ENCODE measurements at regions not wholly inside any gene's neighbourhood (a gene's known extent, or its start where the extent isn't known, plus 50 kb on each side); places are given as distances from the start of the nearest gene placed in this dataset.
"Not testable (repeated sequence)": the region's sequence is repeated elsewhere in the genome, so short reads cannot be mapped to it uniquely, and the experiment has no call there.

DNA sequence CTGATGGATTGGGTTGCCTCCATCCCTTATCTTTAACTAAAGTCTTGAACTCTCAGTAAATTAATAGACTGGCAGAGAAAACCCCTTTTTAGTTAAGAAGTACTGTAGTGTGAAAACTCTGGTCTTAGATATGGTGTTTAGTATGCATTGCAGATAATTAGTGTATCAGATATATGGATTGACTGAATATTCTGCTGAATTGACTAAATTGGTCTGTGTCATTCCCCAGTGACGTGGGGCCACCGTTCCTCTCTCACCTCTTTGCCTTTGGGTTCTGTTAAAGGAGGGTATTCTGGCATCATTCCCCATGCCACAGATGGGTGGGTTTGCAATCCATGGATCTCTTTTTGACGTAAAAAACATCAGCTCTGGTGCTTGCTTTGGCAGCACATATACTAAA, 67.1 kb upstream of the XPO1 start:
- ChIA-PET POLR2A (no interaction called here), CTCF (no interaction called here)
- no peaks in the 10 kb centered on the region for H3K27me3 Mint-ChIP-seq
- Histone ChIP-seq H3K36me3 (ENCODE audit: insufficient read depth, low read length) (no peaks in the 10 kb centered on the region), H3K4me3 (ENCODE audit: low read length) (no peak overlapping the region), H3K27ac (ENCODE audit: low read depth in 1 of 2, low read length in 2 of 2) (no peak overlapping the region), H3K9me3 (ENCODE audit: control insufficient read depth in 1 of 2, insufficient read depth in 1 of 2, low read length in 2 of 2) (no peaks in the 10 kb centered on the region), H3K4me1 (ENCODE audit: insufficient read depth, low read length) (no peaks in the 10 kb centered on the region), H3K27me3 (ENCODE audit: control insufficient read depth in 1 of 2, insufficient read depth in 2 of 2, low read length in 2 of 2) (no peaks in the 10 kb centered on the region)
- no peaks in the 10 kb centered on the region for H3K9me3 Mint-ChIP-seq
- no peaks in the 10 kb centered on the region for H3K36me3 Mint-ChIP-seq (ENCODE audit: low read depth)
- DNase-seq (no peak), ATAC-seq (ENCODE audit: poor library complexity) (no peak)
- H3K4me3 Mint-ChIP-seq = no peak overlapping the region
- TF ChIP-seq, protein P1, sequence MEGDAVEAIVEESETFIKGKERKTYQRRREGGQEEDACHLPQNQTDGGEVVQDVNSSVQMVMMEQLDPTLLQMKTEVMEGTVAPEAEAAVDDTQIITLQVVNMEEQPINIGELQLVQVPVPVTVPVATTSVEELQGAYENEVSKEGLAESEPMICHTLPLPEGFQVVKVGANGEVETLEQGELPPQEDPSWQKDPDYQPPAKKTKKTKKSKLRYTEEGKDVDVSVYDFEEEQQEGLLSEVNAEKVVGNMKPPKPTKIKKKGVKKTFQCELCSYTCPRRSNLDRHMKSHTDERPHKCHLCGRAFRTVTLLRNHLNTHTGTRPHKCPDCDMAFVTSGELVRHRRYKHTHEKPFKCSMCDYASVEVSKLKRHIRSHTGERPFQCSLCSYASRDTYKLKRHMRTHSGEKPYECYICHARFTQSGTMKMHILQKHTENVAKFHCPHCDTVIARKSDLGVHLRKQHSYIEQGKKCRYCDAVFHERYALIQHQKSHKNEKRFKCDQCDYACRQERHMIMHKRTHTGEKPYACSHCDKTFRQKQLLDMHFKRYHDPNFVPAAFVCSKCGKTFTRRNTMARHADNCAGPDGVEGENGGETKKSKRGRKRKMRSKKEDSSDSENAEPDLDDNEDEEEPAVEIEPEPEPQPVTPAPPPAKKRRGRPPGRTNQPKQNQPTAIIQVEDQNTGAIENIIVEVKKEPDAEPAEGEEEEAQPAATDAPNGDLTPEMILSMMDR (IDR thresholded peaks at IDR 0.05) = no peak
- intact Hi-C loops (cut with DNase I, micrococcal nuclease) = no loop called here
- no peaks in the 10 kb centered on the region for H3K4me1 Mint-ChIP-seq (ENCODE audit: low read depth)
- H3K27ac Mint-ChIP-seq = no peak overlapping the region

DNA sequence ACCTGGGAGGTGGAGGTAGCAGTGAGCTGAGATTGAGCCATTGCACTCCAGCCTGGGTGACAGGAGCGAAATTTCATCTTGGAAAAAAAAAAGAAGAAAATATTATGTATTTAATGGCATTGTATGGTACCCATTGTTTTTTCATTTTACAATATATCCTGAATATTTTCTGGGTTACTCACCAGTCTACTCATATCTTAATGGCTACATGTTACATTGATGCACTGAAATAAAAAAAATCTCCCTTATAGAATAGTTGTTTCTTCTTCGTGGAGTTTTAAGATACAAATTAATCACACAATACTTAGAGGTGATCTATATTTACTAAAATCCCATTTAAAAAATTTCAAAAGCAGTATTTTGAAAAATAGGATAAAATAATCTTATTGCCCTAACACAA, 66.3 kb upstream of the XPO1 start:
- TF ChIP-seq, protein P1 (IDR thresholded peaks at IDR 0.05) = no peak
- Mint-ChIP-seq H3K27me3 (no peaks in the 10 kb centered on the region), H3K4me1 (ENCODE audit: low read depth) (no peaks in the 10 kb centered on the region), H3K4me3 (no peak overlapping the region), H3K36me3 (ENCODE audit: low read depth) (no peaks in the 10 kb centered on the region), H3K27ac (no peak overlapping the region), H3K9me3 (no peaks in the 10 kb centered on the region)
- intact Hi-C loops (cut with DNase I, micrococcal nuclease) = no loop called here
- DNase-seq (no peak), ATAC-seq (ENCODE audit: poor library complexity) (no peak)
- Histone ChIP-seq H3K4me1 (ENCODE audit: insufficient read depth, low read length) (no peaks in the 10 kb centered on the region), H3K4me3 (ENCODE audit: low read length) (no peak overlapping the region), H3K9me3 (ENCODE audit: control insufficient read depth in 1 of 2, insufficient read depth in 1 of 2, low read length in 2 of 2) (no peaks in the 10 kb centered on the region), H3K27me3 (ENCODE audit: control insufficient read depth in 1 of 2, insufficient read depth in 2 of 2, low read length in 2 of 2) (no peaks in the 10 kb centered on the region), H3K36me3 (ENCODE audit: insufficient read depth, low read length) (no peaks in the 10 kb centered on the region), H3K27ac (ENCODE audit: low read depth in 1 of 2, low read length in 2 of 2) (no peak overlapping the region)
- CTCF ChIA-PET = no interaction called here
- POLR2A ChIA-PET = no interaction called here

DNA sequence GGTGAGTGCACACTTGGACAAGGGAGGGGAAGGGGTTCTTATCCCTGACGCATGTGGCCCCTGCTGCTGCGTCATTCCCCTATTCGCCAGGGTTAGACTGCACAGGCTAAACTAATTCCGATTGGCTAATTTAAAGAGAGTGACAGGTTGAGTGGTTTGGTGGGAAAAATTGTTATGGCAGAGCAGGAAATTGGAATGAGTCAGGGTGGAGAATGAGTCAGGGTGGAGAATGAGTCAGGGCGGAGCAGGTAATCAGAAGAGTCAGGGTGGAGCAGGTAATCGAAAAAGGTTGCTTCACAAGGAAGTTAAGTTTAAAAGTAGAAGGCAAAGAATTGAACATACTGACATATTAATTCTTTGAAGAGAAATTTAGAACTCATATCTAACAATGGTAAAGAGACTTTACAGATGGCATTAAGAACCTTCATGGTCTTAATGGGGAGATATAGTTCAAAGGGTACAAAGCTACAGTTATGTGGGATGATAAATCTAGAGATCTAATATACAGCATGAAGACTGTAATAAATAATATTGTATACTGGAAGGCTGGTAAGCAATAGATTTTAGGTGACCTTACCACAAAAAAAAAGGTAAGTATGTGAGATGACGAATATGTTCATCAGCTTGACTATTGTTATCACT, 60.5 kb upstream of the XPO1 start:
- H3K4me3 Mint-ChIP-seq; H3K4me1 ChIP-seq (ENCODE audit: insufficient read depth, low read length); H3K27me3 ChIP-seq (ENCODE audit: control insufficient read depth in 1 of 2, insufficient read depth in 2 of 2, low read length in 2 of 2); H3K4me3 ChIP-seq (ENCODE audit: low read length); DNase-seq; H3K4me1 Mint-ChIP-seq (ENCODE audit: low read depth); H3K27ac Mint-ChIP-seq; H3K9me3 ChIP-seq (ENCODE audit: control insufficient read depth in 1 of 2, insufficient read depth in 1 of 2, low read length in 2 of 2); POLR2A ChIA-PET; CTCF ChIA-PET; intact Hi-C loops (cut with DNase I, micrococcal nuclease); H3K27me3 Mint-ChIP-seq; H3K36me3 ChIP-seq (ENCODE audit: insufficient read depth, low read length); H3K36me3 Mint-ChIP-seq (ENCODE audit: low read depth); H3K27ac ChIP-seq (ENCODE audit: low read depth in 1 of 2, low read length in 2 of 2); ATAC-seq (ENCODE audit: poor library complexity); H3K9me3 Mint-ChIP-seq: not testable (repeated sequence)
